NCI-H345 treated with DMSO at 0.1 percent for 48 hours (cell line): ENCODE measurements at regions not wholly inside any gene's neighbourhood (a gene's known extent, or its start where the extent isn't known, plus 50 kb on each side); places are given as distances from the start of the nearest gene placed in this dataset.

ENCODE experiments used
- DNase-seq: peaks from one replicate; lab custom pipeline; 2025; ENCODE audit not compliant: unreplicated experiment; lab: John Stamatoyannopoulos, UW

DNA sequence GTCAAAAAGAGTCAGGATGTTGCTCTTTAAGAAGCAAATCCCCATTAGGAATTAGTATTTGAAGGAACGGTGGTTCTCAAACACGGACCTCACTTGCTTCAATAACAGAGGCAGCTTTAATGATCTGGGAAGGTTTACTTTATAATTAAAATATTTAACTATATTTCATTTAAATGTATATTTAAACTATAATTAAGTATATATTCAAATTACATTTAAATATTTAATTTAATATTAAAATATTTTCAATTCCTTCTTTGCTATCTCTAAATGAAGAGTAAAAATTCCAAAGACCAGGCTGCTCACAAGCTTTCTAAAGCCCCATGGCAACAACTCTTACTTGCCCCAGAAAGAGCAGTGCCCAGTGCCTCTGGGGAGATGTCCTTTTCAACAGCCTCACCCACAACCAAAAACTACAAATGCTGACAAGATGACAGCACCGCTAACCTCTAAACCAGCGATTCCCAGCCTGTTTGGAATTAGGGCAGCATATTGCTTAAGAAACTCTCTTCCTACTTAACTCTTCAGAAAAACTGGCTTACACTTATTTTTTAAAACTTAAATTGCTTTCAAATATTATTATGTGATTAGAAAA is 62.9 kb upstream of the POU3F3 start:
- DNase-seq: no peak

- no peak for DNase-seq
Measured at GRCh38 chr2:104793966-104794365, 59.9 kb upstream of the POU3F3 start.

DNA sequence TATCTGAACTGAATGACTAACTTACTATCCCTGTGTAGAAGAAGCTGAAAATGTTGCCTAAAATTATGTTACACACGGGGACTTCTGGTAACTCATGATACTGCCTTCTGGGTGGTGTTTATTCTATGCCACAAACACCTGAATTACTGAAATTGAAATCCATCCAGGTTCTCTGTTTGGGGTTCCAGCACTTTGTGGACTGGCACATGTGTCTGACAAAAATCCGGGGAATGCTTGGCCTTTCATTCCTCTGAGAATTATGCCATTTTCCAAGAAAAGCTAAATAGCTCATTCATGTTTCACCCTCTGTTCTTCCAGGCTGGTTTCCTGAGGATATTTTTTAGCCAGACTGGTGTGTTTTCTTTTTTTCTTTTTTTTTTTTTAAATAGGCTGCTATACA is 59.5 kb upstream of the POU3F3 start:
- DNase-seq: no peak
